Gastrocnemius medialis (tissue), 4 donors: ENCODE measurements at regions not wholly inside any gene's neighbourhood (a gene's known extent, or its start where the extent isn't known, plus 50 kb on each side); places are given as distances from the start of the nearest gene placed in this dataset.

Source experiments
- ATAC-seq, 2 donors: fragments of 150-250 bp; one replicate each; pipeline ENCODE4 v1.9.1; 2016
- DNase-seq, 2 donors: peaks; one replicate each; pipeline ENCODE4 v3.0.0-alpha.2; 2019
- H3K27ac ChIP-seq, 4 donors: fragments of 200-600 bp; sonication (generic); 1 replicate in 1 of 4; 2 replicates in 3 of 4; pipeline ENCODE4 v1.5.1; 2016 to 2018; ENCODE audit warnings: mild to moderate bottlenecking in 2 of 4, moderate library complexity in 1 of 4
- H3K27me3 ChIP-seq, 3 donors: fragments of 200-600 bp; sonication (generic) in 2 of 3; 1 replicate in 1 of 3; 2 replicates in 2 of 3; pipeline versions ENCODE4 v1.5.1 to v1.6.0; 2016 to 2019; ENCODE audit warnings: mild to moderate bottlenecking in 1 of 3, moderate library complexity in 1 of 3
- H3K36me3 ChIP-seq, 2 donors: fragments of 200-600 bp; sonication (generic) in 1 of 2; one replicate each; pipeline ENCODE4 v1.5.1; 2017 to 2018
- H3K4me1 ChIP-seq, 2 donors: fragments of 200-600 bp; sonication (generic) in 1 of 2; one replicate each; pipeline ENCODE4 v1.5.1; 2016 to 2017; ENCODE audit warnings: mild to moderate bottlenecking in 2 of 2
- H3K4me3 ChIP-seq, 4 donors: fragments of 200-600 bp; sonication (generic) in 3 of 4; 1 replicate in 1 of 4; 2 replicates in 3 of 4; pipeline ENCODE4 v1.5.1; 2016 to 2019; ENCODE audit warnings: mild to moderate bottlenecking in 2 of 4
- H3K9me3 ChIP-seq, 3 donors: fragments of 200-600 bp; sonication (generic) in 2 of 3; 1 replicate in 1 of 3; 2 replicates in 2 of 3; pipeline ENCODE4 v1.5.1; 2016 to 2019
- CTCF ChIP-seq, 5 experiments: fragments of 450-650 bp in 3 of 5; fragments of 200-600 bp in 2 of 5; sonication (generic) in 2 of 5; IDR thresholded peaks in 4 of 5; conservative IDR thresholded peaks in 1 of 5; 1 replicate in 4 of 5; 2 replicates in 1 of 5; pipeline ENCODE4 v1.5.1; 2016 to 2019; ENCODE audit warnings: antibody characterized with exemption in 5 of 5, mild to moderate bottlenecking in 3 of 5, moderate library complexity in 3 of 5
- POLR2A ChIP-seq, 2 donors: fragments of 450-650 bp; IDR thresholded peaks; one replicate each; pipeline ENCODE4 v1.6.1; 2017; ENCODE audit warnings: antibody characterized with exemption in 2 of 2, mild to moderate bottlenecking in 2 of 2, moderate library complexity in 2 of 2
- in situ Hi-C, 4 donors: fragments of 200-750 bp; cut with MboI; loops; one replicate each; pipeline versions ENCODE4 v1.15.0 to v1.8.0; 2017; ENCODE audit warnings: low sequenced_read_pairs in 4 of 4
- intact Hi-C: fragments of 100-400 bp; cut with DNase I; formaldehyde crosslinking; loops from one replicate; pipeline ENCODE4 v1.15.1; 2023; ENCODE audit warnings: low total_unique reads

GRCh38 chr21:23955135-23955843 lies 1652.0 kb downstream of the MRPL39 start:
- no peak for TF ChIP-seq CTCF (IDR thresholded peaks at IDR 0.05 in 4 of 5, conservative IDR thresholded peaks at IDR 0.05 in 1 of 5)
- TF ChIP-seq POLR2A (IDR thresholded peaks at IDR 0.05) = no peak
- Histone ChIP-seq H3K4me3 (no peak overlapping the region), H3K9me3 (no peaks in the 10 kb centered on the region), H3K27me3 (no peaks in the 10 kb centered on the region), H3K27ac (no peak overlapping the region), H3K4me1 (no peaks in the 10 kb centered on the region), H3K36me3 (no peaks in the 10 kb centered on the region)
- DNase-seq = no peak
- intact Hi-C loops = no loop called here
- ATAC-seq = no peak
- in situ Hi-C loops = no loop called here

- Histone ChIP-seq H3K9me3 (no peaks in the 10 kb centered on the region), H3K27ac (no peak overlapping the region), H3K4me3 (no peak overlapping the region), H3K36me3 (no peaks in the 10 kb centered on the region), H3K4me1 (no peaks in the 10 kb centered on the region), H3K27me3 (no peaks in the 10 kb centered on the region)
- intact Hi-C loops (no loop called here), in situ Hi-C loops (no loop called here)
- DNase-seq (no peak), ATAC-seq (no peak)
- TF ChIP-seq CTCF (IDR thresholded peaks at IDR 0.05 in 4 of 5, conservative IDR thresholded peaks at IDR 0.05 in 1 of 5) = no peak
- no peak for TF ChIP-seq POLR2A (IDR thresholded peaks at IDR 0.05)
These were observed 1655.0 kb downstream of the MRPL39 start for GRCh38 chr21:23952269-23952668.

- Histone ChIP-seq H3K9me3 (no peaks in the 10 kb centered on the region), H3K27ac (no peak overlapping the region), H3K27me3 (no peaks in the 10 kb centered on the region), H3K4me1 (no peaks in the 10 kb centered on the region), H3K36me3 (no peaks in the 10 kb centered on the region), H3K4me3 (no peak overlapping the region)
- ATAC-seq (no peak), DNase-seq (no peak)
- intact Hi-C loops = no loop called here
- in situ Hi-C loops = no loop called here
- TF ChIP-seq POLR2A (IDR thresholded peaks at IDR 0.05) = no peak
- TF ChIP-seq CTCF (IDR thresholded peaks at IDR 0.05 in 4 of 5, conservative IDR thresholded peaks at IDR 0.05 in 1 of 5) = no peak
These were observed 1656.0 kb downstream of the MRPL39 start for GRCh38 chr21:23951251-23951650.

- intact Hi-C loops = no loop called here
- DNase-seq = no peak
These were observed 1656.9 kb downstream of the MRPL39 start for GRCh38 chr21:23950344-23950743.

More at GRCh38 chr21:23950344-23950743, 1656.9 kb downstream of the MRPL39 start:
- no peaks in the 10 kb centered on the region for H3K9me3 ChIP-seq
- no peaks in the 10 kb centered on the region for H3K27me3 ChIP-seq
- no peak overlapping the region for H3K4me3 ChIP-seq
- in situ Hi-C loops = no loop called here
- H3K27ac ChIP-seq = no peak overlapping the region
- TF ChIP-seq POLR2A (IDR thresholded peaks at IDR 0.05) (no peak), CTCF (IDR thresholded peaks at IDR 0.05 in 4 of 5, conservative IDR thresholded peaks at IDR 0.05 in 1 of 5) (no peak)
- ATAC-seq = no peak
- no peaks in the 10 kb centered on the region for H3K36me3 ChIP-seq
- H3K4me1 ChIP-seq = no peaks in the 10 kb centered on the region
